Neural cell (in vitro differentiated cells): ENCODE measurements at regions not wholly inside any gene's neighbourhood (a gene's known extent, or its start where the extent isn't known, plus 50 kb on each side); places are given as distances from the start of the nearest gene placed in this dataset.

Experiments
- H2AFZ ChIP-seq: fragments of 200-600, 300-800 bp; sonication (generic), shearing (Covaris generic); 2 replicates; pipeline ENCODE4 v1.6.0; 2014; ENCODE audit warnings: low read depth, mild to moderate bottlenecking, antibody characterized with exemption, low read length, moderate library complexity
- H3F3A ChIP-seq: fragments of 200-600 bp; shearing (Covaris generic); 2 replicates; pipeline ENCODE4 v1.6.1; 2016; ENCODE audit warnings: mild to moderate bottlenecking, moderate library complexity, mixed read lengths, antibody characterized with exemption, low read length; ENCODE audit not compliant: insufficient read depth, poor library complexity, severe bottlenecking
- H3K27ac ChIP-seq: fragments of 200-600, 300-800 bp; sonication (generic), shearing (Covaris generic); 2 replicates; pipeline ENCODE4 v1.5.1; 2014; ENCODE audit warnings: mild to moderate bottlenecking, low read length, moderate library complexity
- H3K27me3 ChIP-seq: fragments of 300-800, 200-600 bp; sonication (generic), shearing (Covaris generic); 2 replicates; pipeline ENCODE4 v1.6.0; 2014; ENCODE audit warnings: mild to moderate bottlenecking, low read depth, low read length, moderate library complexity; ENCODE audit not compliant: insufficient read depth
- H3K36me3 ChIP-seq: fragments of 300-800, 200-600 bp; sonication (generic), shearing (Covaris generic); 2 replicates; pipeline ENCODE4 v1.5.1; 2014; ENCODE audit warnings: mild to moderate bottlenecking, antibody characterized with exemption, low read length, moderate library complexity; ENCODE audit not compliant: insufficient read depth
- H3K4me2 ChIP-seq: fragments of 300-800, 200-600 bp; sonication (generic), shearing (Covaris generic); 2 replicates; pipeline ENCODE4 v1.6.0; 2014; ENCODE audit warnings: mild to moderate bottlenecking, low read length
- H3K4me3 ChIP-seq: fragments of 300-800, 200-600 bp; sonication (generic), shearing (Covaris generic); 2 replicates; pipeline ENCODE4 v1.5.1; 2014; ENCODE audit warnings: mild to moderate bottlenecking, low read length, moderate library complexity
- H3K79me2 ChIP-seq: fragments of 200-600 bp; shearing (Covaris generic); replicated peaks from 2 replicates; pipeline ENCODE4 v1.6.0; 2014; ENCODE audit warnings: mild to moderate bottlenecking, low read length, moderate library complexity; ENCODE audit not compliant: insufficient read depth
- H3K9ac ChIP-seq: fragments of 300-800, 200-600 bp; sonication (generic), shearing (Covaris generic); 2 replicates; pipeline ENCODE4 v1.6.1; 2016; ENCODE audit warnings: mild to moderate bottlenecking, low read length, mixed read lengths
- H3K9me2 ChIP-seq: fragments of 200-600 bp; shearing (Covaris generic); 2 replicates; pipeline ENCODE4 v1.6.1; 2016; ENCODE audit warnings: mild to moderate bottlenecking, low read length, mixed read lengths; ENCODE audit not compliant: insufficient read depth
- H3K9me3 ChIP-seq: fragments of 200-600, 300-800 bp; sonication (generic), shearing (Covaris generic); 2 replicates; pipeline ENCODE4 v1.6.1; 2016; ENCODE audit warnings: mild to moderate bottlenecking, mixed run types, low read length, moderate library complexity, mixed read lengths
- H4K20me1 ChIP-seq: fragments of 200-600 bp; shearing (Covaris generic); 2 replicates; pipeline ENCODE4 v1.6.1; 2016; ENCODE audit warnings: mild to moderate bottlenecking, mixed run types; ENCODE audit not compliant: insufficient read depth
- EP300 ChIP-seq: fragments of 450-650 bp; conservative IDR thresholded peaks from 2 replicates; pipeline ENCODE4 v1.6.1; 2014; ENCODE audit warnings: antibody characterized with exemption, mild to moderate bottlenecking, moderate library complexity; ENCODE audit not compliant: poor library complexity, severe bottlenecking
- EZH2 ChIP-seq: fragments of 200-600, 300-800 bp; shearing (Covaris generic), sonication (generic); IDR thresholded peaks from 2 replicates; pipeline ENCODE4 v1.6.1; 2014; ENCODE audit warnings: antibody characterized with exemption, low read length, borderline replicate concordance, mild to moderate bottlenecking; ENCODE audit not compliant: insufficient read depth, poor library complexity, severe bottlenecking
- MXI1 ChIP-seq: fragments of 450-650 bp; conservative IDR thresholded peaks from 2 replicates; pipeline ENCODE4 v1.6.1; 2014; ENCODE audit warnings: antibody characterized with exemption, mild to moderate bottlenecking; ENCODE audit not compliant: poor library complexity, severe bottlenecking
- POLR2AphosphoS5 ChIP-seq: IDR thresholded peaks from 2 replicates; pipeline ENCODE4 v1.6.1; 2012
- RAD21 ChIP-seq: fragments of 450-650 bp; conservative IDR thresholded peaks from 2 replicates; pipeline ENCODE4 v1.6.1; 2014; ENCODE audit warnings: antibody characterized with exemption, mild to moderate bottlenecking, moderate library complexity
- SMC3 ChIP-seq: fragments of 450-650 bp; conservative IDR thresholded peaks from 2 replicates; pipeline ENCODE4 v1.6.1; 2014; ENCODE audit warnings: antibody characterized with exemption, mild to moderate bottlenecking, moderate library complexity; ENCODE audit not compliant: poor library complexity
- TAF1 ChIP-seq: IDR thresholded peaks from 2 replicates; pipeline ENCODE4 v1.6.1; 2012; ENCODE audit warnings: low read depth
- TF ChIP-seq, protein P1 (sequence below): fragments of 450-650 bp; IDR thresholded peaks from 2 replicates; pipeline ENCODE4 v1.5.1; 2014; ENCODE audit warnings: antibody characterized with exemption, mild to moderate bottlenecking, moderate library complexity; ENCODE audit not compliant: poor library complexity, severe bottlenecking
- TF ChIP-seq, protein P2 (sequence below): IDR thresholded peaks from 2 replicates; pipeline ENCODE4 v1.6.1; 2012; ENCODE audit warnings: borderline replicate concordance

DNA sequence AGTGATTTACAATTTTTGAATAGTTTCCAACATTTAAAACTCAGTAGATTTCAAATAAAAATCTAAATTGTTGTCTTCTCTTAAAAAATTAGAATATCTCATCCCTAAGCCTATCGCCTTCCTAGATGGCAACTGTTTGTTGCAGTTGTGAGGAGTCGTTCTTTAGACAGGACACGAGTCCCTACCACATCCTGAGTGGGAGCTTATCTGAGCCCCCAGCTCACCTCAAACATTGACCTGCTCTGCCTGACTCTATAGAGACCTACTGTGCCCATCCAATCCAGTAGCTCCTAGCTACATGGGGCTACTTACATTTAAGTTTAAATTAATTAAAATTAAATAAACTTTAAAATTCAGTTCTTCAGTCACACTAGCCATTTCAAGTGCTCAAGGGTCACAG, 434.7 kb downstream of the FOXO1 start:
- H3K4me3 ChIP-seq = no peak overlapping the region
- H4K20me1 ChIP-seq = no peaks in the 10 kb centered on the region
- TF ChIP-seq RAD21 (no peak), EP300 (no peak), MXI1 (no peak), EZH2 (no peak), POLR2AphosphoS5 (no peak), TAF1 (no peak), SMC3 (no peak)
- TF ChIP-seq, protein P1, sequence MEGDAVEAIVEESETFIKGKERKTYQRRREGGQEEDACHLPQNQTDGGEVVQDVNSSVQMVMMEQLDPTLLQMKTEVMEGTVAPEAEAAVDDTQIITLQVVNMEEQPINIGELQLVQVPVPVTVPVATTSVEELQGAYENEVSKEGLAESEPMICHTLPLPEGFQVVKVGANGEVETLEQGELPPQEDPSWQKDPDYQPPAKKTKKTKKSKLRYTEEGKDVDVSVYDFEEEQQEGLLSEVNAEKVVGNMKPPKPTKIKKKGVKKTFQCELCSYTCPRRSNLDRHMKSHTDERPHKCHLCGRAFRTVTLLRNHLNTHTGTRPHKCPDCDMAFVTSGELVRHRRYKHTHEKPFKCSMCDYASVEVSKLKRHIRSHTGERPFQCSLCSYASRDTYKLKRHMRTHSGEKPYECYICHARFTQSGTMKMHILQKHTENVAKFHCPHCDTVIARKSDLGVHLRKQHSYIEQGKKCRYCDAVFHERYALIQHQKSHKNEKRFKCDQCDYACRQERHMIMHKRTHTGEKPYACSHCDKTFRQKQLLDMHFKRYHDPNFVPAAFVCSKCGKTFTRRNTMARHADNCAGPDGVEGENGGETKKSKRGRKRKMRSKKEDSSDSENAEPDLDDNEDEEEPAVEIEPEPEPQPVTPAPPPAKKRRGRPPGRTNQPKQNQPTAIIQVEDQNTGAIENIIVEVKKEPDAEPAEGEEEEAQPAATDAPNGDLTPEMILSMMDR = no peak
- TF ChIP-seq, protein P2, sequence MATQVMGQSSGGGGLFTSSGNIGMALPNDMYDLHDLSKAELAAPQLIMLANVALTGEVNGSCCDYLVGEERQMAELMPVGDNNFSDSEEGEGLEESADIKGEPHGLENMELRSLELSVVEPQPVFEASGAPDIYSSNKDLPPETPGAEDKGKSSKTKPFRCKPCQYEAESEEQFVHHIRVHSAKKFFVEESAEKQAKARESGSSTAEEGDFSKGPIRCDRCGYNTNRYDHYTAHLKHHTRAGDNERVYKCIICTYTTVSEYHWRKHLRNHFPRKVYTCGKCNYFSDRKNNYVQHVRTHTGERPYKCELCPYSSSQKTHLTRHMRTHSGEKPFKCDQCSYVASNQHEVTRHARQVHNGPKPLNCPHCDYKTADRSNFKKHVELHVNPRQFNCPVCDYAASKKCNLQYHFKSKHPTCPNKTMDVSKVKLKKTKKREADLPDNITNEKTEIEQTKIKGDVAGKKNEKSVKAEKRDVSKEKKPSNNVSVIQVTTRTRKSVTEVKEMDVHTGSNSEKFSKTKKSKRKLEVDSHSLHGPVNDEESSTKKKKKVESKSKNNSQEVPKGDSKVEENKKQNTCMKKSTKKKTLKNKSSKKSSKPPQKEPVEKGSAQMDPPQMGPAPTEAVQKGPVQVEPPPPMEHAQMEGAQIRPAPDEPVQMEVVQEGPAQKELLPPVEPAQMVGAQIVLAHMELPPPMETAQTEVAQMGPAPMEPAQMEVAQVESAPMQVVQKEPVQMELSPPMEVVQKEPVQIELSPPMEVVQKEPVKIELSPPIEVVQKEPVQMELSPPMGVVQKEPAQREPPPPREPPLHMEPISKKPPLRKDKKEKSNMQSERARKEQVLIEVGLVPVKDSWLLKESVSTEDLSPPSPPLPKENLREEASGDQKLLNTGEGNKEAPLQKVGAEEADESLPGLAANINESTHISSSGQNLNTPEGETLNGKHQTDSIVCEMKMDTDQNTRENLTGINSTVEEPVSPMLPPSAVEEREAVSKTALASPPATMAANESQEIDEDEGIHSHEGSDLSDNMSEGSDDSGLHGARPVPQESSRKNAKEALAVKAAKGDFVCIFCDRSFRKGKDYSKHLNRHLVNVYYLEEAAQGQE = no peak
- no peaks in the 10 kb centered on the region for H3F3A ChIP-seq
- H3K9me2 ChIP-seq = no peaks in the 10 kb centered on the region
- H3K4me2 ChIP-seq = no peak overlapping the region
- no peaks in the 10 kb centered on the region for H3K9me3 ChIP-seq
- no peak overlapping the region for H3K27ac ChIP-seq
- no peak overlapping the region for H3K9ac ChIP-seq
- H3K27me3 ChIP-seq = no peaks in the 10 kb centered on the region
- no peaks in the 10 kb centered on the region for H3K36me3 ChIP-seq
- H3K79me2 ChIP-seq = no peaks in the 10 kb centered on the region
- H2AFZ ChIP-seq = no peak overlapping the region

DNA sequence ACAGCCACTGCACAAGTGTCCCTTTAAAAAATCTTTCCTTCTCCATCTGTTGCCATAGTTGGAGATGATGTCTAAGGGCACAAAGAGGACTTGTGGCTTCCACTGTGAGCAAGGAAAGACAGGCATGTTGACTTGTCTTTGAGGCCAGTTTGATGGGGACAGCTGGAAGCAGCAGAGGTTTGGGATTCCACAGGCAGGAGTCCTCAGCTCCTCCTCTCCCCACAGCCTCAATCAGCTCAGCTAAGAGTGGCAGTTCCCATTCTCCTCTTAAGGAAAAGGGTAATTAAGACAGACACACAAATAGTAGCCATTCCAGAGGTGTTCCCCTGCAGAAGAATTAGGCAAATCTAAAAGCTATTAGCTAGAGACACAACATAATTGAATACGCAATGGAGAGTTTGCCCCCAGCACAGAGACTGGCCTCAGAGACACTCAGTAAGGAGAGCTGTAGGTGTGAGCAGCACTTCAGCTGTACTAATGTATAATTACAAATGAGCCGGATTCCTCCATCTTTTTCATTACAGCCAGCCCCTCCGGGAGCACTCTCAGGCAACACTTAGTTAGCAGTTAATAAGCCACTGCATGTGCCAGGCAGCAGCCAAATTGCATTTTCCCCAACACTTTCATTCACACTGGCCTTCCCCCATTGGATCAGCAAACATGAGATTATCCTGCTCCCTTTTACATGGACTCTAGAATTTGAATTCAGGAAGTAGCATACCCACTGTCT, 434.0 kb downstream of the FOXO1 start:
- no peaks in the 10 kb centered on the region for H3K9me3 ChIP-seq
- no peak overlapping the region for H2AFZ ChIP-seq
- H3K9me2 ChIP-seq = no peaks in the 10 kb centered on the region
- no peaks in the 10 kb centered on the region for H3K36me3 ChIP-seq
- H3K4me3 ChIP-seq = no peak overlapping the region
- H3F3A ChIP-seq = no peaks in the 10 kb centered on the region
- no peak overlapping the region for H3K27ac ChIP-seq
- H3K4me2 ChIP-seq = no peak overlapping the region
- H3K79me2 ChIP-seq = no peaks in the 10 kb centered on the region
- H4K20me1 ChIP-seq = no peaks in the 10 kb centered on the region
- no peaks in the 10 kb centered on the region for H3K27me3 ChIP-seq
- TF ChIP-seq EZH2 (no peak), TAF1 (no peak), EP300 (no peak), MXI1 (no peak), POLR2AphosphoS5 (no peak), RAD21 (no peak)
- TF ChIP-seq, protein P2 = no peak
- TF ChIP-seq, protein P1 = no peak
- H3K9ac ChIP-seq = no peak overlapping the region
